Urothelium cell line (cell line): ENCODE measurements at regions not wholly inside any gene's neighbourhood (a gene's known extent, or its start where the extent isn't known, plus 50 kb on each side); places are given as distances from the start of the nearest gene placed in this dataset.
"Not testable (repeated sequence)": the region's sequence is repeated elsewhere in the genome, so short reads cannot be mapped to it uniquely, and the experiment has no call there.

Experiments
- DNase-seq: peaks from one replicate; pipeline ENCODE4 v3.0.0; 2011; ENCODE audit warnings: low spot score, mixed read lengths
- FAIRE-seq: peaks from 2 replicates; lab custom pipeline; 2011; peaks lifted over from hg19 to GRCh38; lab: Jason Lieb, UNC

DNA sequence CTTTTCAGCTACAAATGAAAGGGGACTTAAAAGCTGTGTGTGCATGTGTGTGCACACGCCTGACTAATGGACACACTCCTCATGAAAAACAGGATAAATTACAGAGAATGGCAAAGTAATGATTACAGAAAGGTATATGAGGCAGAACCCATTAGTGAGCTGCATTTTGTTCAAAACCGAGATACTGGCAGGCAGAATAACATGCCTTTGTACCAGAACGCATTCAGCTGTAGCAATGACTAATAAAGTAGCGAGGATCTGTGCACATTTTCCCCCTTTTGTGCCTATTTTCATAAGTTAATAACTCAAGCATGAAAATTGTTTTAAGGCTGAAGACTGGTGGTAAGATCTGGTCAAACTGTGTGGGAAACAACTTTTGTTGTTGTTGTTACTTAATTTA, 165.7 kb upstream of the PLGLB2 start:
- not testable (repeated sequence) for DNase-seq, FAIRE-seq

DNA sequence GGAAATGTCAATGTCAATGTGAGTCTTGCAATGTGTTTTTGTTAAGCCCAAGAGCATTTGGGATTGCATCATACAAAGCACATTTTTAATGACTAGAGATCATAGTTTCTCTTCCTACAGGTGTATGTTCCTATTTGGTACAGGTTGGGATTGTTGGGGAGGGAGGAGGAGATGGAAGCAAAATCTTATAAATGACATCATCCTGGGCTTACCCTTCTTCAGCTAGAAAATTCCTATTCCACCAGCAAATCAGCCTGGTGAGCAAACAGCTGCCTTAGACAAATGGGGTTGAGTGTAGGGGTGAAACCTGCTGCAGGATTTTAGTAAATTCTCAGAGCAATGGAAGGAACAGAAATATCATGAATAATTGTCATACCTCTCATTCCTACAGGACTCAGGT, 165.3 kb upstream of the PLGLB2 start:
- not testable (repeated sequence) for FAIRE-seq, DNase-seq

DNA sequence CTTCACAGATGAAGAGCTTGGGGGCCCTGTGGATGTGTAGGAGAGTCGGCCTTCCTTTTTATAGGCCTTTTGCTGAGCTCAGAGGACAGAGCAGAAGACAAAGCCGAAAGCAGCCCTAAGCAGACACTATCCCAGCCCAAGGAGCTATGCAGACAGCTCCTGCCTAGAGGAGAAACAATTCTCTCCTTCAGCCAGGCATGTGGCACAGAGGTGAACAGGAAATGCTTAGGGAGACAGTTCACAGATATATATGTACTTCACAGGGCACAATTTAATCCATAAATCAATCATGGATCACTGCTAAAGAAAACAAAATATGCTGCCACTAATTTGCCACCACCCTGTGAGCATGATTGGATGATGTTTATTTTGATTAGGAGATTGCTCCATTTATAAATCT, 164.5 kb upstream of the PLGLB2 start:
- not testable (repeated sequence) for FAIRE-seq, DNase-seq

DNA sequence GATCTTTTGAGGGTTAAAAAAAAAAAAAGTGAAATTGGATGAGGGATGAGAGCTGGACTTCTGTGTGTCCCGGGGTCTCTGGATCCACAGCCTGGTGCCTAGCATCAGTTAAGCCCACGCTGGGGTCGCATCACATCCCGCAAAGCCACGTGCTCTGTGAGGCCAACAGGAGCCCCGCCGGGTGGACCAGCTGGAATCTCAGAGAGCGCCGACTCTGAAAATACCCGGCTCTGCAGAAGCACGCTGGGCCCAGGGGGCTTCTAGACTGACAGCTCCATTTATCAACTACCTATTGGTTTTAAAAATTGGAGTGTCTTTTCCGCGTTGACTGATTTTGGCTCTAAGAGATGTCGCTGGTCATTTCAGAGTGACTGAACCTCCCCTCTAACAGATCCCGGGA, 164.1 kb upstream of the PLGLB2 start:
- not testable (repeated sequence) for DNase-seq, FAIRE-seq

DNA sequence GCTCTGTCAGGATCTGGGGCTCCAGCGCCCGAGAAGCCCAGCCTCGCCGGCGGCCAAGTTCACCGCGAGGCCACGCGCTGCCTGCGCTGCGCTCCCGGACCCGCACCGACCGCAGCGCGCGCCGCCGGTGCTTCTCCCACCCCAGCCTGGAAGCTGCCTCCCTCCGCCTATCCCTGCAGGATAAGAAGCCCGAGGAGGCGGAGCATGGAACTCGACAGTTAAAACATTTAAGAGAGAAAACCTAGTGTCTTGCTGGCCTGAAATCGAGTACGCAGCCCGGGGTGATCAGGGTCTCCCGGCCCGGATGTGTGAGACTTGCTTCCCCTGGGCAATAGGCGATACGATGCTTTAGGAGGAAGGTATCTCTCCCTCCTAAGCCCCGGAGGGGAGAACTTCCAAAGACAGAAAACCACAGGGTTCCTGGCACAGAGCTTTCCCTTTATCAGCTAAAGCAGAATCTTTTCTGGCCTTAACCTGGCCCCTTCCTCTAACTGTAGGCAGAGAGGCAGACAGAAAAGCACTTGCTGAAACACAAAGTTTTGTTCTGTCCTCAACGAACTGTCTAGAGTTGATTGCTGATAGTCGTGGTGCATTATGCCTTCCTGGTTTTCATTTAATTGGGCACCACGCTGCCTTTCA, 163.5 kb upstream of the PLGLB2 start:
- FAIRE-seq, DNase-seq: not testable (repeated sequence)

DNA sequence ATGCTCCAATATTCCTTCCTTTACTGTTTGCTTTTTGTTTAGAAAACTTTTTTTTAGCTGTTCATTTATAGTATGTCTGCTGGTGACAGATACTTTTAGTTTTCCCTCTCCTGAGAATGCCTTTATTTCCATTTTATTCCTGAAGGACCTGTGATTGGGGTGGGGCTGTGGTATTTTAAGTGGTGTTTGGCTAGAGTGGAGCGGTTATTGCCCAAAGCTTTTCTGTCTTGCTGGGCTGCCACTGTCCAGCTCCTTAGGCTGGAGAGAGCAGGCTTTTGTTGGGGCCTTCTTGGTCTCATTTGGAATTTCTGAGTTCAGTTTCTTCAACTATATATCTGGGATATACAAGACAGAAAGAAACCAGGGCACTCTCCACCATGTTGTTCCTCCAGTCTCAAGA, 160.0 kb upstream of the PLGLB2 start:
- FAIRE-seq, DNase-seq: not testable (repeated sequence)

DNA sequence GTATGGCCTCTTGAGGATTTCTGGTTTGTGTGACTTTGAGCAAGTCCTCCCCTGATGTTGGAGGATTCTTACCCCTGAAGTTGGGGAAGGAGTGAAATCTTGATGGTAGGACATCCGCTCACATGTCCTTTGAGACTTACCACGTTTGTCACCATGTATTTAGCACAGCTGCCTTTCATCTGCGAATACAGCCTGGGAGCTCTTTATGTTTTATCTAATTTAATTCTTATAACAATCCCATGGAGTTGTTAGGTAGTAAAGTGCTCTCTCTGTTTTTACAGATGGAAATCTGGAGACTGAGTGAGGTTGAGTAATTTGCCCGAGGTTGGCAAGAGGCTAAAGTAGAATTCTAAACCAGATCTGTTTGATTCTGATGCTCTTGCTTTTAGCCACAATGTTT, 154.9 kb upstream of the PLGLB2 start:
- FAIRE-seq, DNase-seq: not testable (repeated sequence)

DNA sequence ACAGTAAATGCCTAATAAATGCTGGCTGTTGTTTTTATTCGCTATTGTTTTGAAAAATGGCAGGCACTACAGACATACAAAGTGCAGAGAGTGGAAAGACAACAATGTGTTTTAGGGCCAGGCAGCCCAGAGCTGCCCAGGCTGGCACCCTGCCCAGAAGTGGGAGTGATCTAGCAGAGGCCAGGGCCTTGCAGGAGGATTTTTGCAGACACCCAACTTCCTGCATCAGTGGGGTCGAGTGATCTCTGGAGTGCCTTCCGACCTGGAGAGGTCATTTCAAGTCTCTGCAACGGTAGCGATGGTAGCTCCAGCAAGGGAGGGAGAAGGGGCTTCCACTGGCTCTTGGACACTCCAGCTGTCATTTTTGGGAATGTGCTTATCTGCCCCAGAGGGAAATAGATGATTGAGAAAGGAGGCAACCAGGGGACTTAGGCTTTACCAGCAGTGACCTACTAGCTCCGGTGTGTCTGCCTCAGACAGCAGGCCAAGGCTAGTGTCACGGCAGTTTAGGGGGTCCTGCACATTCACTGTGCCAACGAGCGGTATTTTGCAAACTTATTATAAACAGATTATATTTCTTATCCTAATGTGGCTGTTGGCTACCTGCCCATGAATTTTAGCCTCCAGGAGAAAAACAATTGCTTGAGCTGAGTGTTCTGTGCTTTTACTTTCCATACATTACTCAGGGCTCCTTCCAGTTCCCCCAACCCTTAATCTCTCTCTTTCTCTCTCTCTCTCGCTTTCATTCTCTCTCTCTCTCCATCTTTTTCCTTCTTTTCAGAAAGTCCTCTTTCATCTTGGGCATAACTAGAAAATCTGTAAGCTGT, 153.9 kb upstream of the PLGLB2 start:
- not testable (repeated sequence) for DNase-seq, FAIRE-seq

DNA sequence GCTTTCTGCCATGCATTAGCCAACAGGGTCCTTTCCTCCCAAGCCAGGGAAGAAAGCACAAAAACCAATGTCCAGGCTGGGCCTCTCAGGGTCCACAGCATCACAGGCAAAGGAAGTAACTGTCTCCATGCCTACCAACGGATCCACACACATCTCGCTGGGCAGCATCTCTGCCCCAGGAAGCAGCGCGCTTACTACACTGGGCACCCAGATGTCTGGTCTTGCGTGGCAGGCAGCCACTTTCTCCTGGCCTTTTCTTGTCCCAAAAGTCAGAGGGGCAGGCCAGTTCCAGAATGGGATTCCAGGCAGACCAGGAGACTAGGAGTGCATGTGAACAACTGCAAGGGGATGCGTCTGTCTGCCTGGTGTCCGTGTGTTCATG, 153.3 kb upstream of the PLGLB2 start:
- not testable (repeated sequence) for FAIRE-seq, DNase-seq

DNA sequence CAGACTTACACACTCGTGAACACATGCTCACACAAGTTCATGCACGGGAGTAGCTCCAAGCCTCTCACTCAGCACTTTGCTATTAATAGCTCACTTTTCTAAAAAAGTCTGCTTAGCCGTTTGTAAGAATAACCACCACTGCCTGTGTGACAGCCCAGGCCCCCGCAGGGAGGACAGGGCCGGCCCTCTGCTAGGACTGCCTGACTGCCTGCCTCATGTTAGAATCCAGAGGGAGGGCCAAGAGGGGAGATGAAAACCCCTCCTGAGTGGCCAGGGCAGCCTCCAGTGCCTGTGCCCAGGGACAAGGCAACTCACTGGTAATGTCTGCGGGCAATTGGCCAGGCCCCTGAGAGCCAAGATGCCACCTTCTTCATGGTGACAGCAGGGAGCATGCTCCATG, 152.9 kb upstream of the PLGLB2 start:
- FAIRE-seq, DNase-seq: not testable (repeated sequence)

DNA sequence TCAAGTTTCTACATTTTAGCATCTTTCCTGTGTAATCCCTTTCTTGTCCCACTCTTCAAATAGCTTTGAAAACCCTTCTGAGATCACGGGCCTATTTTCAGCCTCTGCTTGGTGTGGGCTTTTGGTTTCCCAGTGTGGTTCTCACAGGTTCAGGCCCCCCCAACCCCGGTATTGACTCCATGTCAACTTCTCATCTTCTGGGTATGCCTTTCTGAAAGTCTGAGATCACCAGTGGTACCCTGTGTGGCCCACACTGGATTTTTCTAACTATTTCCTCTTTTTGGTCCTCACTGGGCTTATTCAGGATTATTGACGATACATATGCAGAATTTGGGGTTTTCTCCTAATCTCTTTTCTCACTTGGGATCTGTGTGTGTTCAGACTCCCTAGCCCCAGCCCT, 146.9 kb upstream of the PLGLB2 start:
- not testable (repeated sequence) for FAIRE-seq, DNase-seq

DNA sequence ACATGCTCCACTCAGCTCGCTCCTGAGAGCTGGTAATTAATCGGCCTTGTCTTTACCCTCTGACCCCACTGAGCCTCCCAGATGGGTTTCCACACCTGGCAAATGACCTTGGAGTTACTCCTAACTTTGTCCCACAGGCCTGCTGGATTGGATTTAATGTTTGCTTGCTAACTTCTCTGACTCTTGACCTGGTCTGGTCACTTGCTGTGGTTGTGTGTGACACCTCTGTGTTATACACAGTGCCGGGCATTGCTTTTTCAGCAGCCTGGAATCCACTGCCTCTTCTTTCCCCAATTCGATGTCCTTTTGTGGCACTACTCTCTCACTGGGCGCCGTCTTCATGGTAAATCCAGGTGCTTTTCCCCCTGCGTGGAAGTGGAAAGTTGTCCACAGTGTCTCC, 145.8 kb upstream of the PLGLB2 start:
- not testable (repeated sequence) for FAIRE-seq, DNase-seq

DNA sequence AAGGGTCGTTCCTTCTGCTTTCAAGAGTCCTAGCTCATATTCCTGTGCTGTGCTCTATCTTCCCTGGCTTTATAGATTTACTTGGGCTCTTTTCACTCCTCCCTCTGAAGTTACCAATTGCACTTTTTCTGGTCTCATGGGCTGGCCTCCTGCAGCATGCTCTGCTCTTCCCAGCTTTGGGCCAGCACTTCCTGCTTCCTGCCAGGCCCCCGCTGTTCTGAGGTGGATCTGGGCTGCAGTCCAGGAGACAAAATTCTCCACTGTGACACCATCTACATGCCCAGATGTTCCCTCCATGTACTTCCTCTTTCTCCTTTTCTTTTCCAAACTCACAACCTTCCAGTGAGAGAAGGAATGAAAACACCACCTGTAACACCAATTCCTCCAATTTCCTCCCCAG, 145.2 kb upstream of the PLGLB2 start:
- DNase-seq, FAIRE-seq: not testable (repeated sequence)

DNA sequence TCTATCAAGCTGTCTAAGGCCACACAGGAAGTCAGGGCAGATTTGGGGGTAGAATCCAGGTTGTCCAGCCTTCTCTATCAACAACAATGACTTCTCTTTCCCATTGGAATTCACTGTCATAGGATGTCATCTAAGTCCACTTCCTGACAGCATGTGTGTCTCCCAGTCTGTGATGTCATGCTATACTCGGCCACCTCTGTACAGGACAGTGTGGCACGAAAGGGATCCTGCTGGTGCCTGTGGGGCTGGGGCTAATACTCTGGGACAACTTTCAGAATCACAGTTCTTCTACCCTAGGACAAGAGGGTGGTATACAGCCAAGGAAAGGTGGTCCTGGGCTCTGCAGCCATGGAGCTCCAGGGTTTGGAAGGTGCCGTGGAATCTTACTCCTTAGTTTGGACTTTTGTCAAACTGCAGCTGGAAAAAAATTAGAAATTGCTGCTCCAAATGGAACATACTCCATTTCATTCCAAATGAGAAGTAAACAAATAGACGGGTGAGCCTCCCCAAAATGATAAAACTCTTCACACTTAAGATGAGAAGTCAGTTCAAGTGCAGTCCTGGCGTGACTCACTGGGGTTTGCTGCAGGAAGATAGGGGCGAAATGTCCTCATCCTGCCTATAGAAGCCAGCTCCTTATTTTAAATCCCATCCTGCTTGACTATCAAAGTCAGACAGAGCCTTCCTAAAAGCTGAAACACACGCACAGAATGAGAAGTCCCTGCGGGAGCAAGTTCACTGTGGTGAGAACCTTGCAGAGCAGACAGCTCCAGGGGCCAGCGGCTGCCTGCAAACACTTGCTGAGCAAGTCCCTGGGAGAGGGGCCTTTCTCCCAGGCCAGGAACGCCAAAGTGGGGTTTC, 144.2 kb upstream of the PLGLB2 start:
- not testable (repeated sequence) for FAIRE-seq, DNase-seq

DNA sequence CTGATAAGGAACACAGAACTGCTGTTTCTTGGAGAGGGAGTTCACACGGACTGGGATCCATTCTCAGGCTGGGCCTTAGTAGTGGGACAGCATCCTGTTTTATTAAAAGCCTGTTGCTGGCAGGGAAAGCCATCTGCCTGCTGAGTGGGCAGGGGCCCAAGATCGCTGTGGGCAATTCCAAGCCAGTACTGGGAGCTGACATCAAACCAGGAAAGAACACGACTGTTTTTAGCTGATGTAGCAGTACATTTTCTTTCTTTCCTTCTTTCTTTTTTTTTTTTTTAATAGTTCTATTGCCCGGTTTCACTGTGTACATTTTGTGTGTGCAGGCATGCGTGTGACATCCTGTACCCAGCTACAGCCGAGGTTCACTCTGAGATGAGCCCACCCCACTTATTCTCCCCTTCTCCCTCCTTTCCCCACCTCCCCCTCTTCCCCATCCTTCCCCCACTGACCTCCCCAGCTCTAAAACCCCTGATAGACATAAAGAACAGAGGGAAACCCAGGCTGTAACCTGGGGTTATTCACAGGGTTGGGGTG, 143.5 kb upstream of the PLGLB2 start:
- not testable (repeated sequence) for DNase-seq, FAIRE-seq

DNA sequence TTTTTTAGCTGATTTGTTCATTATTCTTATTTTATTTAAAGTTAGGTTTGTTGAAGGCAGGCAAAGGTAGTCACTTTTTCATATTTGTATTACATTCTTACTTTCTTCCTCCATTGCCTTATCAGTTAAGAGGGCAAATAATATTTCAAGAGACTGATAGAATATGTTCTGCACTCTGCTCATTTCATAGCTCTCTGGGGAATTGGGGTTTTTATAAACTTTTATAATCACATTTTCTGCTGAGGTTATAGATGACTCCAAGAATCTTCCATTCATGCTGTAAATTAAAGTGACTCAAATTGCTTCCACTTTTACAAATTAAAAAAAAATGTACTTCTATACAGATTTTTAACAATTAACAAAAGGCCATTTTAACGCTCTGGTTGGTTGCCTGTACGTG, 142.9 kb upstream of the PLGLB2 start:
- not testable (repeated sequence) for FAIRE-seq, DNase-seq

DNA sequence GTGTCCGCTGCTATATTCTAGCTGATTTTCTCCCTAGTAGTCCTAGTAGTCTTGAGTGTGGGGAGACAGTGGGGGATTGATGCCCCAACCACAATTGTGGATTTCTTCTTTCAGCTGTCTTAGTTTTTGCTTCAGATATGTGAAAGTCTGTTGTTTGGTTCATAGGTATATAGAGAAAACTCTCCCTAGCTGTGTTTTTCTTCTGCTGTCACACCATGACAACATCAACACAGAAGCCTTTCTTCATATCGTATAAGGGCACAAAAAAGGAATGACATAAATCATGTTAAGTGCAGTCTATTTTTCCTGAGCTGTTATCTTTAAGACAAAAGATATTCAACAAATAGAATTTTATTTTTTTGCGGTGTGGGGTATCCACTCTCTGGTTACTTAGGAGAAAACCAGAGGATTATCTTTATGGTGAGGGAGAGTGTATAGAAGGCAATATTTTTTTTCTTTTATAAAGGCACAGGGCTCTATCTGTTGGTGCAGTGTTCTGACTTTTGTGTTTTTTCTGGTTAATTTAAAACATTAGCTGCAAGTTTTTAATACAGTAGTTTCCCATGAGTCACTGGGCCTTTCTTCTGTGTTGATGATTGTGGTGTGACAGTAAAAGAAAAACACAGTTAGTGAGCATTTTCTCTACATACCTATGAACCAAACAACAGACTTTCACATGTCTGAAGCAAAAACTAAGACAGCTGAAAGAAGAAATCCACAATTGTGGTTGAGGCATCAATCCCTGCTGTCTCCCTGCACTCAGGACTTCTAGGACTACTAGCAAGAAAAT, 139.3 kb upstream of the PLGLB2 start:
- not testable (repeated sequence) for FAIRE-seq, DNase-seq

DNA sequence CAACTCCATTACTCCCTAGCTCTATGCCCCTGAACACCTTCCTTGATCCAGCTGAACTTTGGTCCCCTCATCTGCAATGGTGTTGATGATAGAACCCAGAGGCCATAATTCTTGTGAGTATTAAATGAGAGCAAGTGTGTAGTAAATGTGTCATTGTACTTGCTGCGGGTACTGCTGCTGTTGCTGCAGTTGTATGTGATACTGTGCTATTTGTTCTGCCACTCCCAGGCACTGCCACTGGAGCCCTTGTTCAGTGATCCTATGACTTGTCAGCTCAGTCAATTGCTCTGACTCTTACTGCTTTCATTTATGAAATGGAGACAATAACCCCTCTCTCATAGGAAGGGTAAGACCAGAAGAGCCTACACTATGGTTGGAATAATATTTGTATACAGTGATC, 136.9 kb upstream of the PLGLB2 start:
- not testable (repeated sequence) for FAIRE-seq

DNA sequence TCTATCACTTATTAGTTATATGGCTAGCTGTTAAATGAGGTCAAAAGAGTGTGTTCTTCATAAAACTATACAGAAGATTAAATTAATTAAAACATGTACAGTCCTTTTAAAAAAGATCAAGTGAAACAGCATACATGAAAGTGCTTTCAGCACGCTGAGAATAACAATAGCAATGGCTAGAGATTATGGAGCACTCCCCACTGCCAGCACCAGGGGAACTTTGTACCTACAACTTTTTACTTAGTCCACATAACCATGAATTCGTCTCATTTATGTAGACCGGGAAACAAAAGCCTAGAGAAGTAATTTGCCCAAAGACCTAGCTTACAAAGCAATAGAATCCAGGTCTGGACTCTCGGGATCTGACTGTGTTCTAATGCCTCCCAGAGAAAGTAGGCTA, 136.5 kb upstream of the PLGLB2 start:
- FAIRE-seq, DNase-seq: not testable (repeated sequence)

More for the DNA sequence above, 136.9 kb upstream of the PLGLB2 start:
- not testable (repeated sequence) for DNase-seq

DNA sequence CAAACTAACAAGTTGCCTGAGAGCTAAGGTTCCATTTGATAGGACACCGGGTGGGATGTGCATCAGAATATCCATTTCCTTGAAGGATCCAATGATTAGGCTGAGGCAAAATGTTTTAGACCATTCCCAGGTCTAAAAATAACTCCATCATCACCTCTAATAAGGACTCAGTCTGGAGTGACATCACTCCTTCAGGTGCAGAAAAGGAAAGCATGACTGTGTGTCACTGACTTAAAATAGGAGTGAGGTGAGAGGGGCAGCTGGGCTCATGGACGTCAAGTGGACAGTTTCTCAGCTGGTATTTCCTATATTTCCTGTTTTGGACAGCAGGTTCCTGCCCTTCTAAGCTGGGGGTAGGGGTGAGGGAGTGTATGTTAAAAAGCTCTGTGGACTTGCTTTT, 135.9 kb upstream of the PLGLB2 start:
- not testable (repeated sequence) for FAIRE-seq, DNase-seq
